Ammon's horn (tissue), 1 donor: ENCODE measurements at regions not wholly inside any gene's neighbourhood (a gene's known extent, or its start where the extent isn't known, plus 50 kb on each side); places are given as distances from the start of the nearest gene placed in this dataset.
"Not testable (repeated sequence)": the region's sequence is repeated elsewhere in the genome, so short reads cannot be mapped to it uniquely, and the experiment has no call there.

Source experiments
- DNase-seq: peaks from one replicate; pipeline ENCODE4 v3.0.0-alpha.2; 2016; ENCODE audit warnings: low spot score

- DNase-seq, result no peak
Observed at GRCh38 chr17:53633856-53634255, 188.9 kb upstream of the KIF2B start.

DNA sequence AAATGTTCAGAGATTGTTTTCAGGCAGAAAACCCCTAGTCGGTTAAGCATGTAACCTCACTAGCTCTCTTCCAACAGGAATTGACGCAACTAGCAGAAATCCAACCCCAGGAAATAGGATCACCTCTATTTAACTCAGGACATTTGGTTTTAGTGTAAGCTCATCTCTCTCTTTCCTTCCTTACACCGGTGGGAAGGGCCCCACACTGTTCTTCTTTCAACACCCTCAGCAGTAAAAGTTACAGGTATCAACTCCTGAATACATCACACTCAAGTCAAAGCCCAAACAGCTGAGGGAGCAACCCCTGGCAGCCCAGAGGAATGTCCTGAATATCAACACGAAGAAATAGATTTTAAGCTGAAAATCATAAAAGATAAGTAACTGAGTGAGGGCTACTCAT lies 191.2 kb upstream of the KIF2B start:
- DNase-seq, result no peak

DNA sequence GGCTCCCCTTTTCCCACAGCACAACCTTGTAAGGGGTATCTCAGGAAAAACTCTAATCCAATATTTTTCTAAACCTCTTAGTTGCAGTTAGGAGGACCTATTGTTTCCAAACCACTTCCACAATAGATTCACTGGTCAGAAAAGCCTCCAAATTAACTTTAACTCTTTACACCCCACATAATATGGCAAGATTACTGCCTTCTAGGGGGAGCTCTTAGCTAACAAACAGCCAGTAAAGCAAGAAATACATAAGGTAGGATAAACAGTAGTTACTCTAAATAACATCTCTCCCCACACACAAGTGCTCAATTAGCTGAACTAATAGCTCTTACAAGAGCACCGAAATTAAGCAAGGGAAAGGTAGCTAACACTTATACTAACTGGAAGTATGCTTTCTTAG lies 192.1 kb upstream of the KIF2B start:
- no peak for DNase-seq

DNA sequence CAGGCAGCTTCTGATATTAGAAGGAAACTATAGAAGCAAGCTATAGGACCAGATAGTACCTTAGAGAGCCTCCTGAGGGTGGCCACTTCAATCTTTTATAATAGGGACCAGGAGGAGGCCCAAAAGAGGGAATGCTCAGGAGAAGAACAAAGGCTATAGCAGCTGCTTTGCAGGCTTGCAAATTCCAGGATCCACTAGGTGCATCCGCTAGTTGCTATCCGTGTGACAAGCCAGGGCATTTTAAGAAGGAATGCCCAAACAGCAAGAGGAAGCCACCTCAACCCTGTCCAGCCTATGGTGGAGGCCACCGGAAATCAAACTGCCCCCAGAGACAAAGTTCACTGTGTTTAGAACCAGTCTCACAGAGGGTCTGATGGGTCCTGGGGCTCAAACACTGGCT lies 192.6 kb upstream of the KIF2B start:
- no peak for DNase-seq

DNA sequence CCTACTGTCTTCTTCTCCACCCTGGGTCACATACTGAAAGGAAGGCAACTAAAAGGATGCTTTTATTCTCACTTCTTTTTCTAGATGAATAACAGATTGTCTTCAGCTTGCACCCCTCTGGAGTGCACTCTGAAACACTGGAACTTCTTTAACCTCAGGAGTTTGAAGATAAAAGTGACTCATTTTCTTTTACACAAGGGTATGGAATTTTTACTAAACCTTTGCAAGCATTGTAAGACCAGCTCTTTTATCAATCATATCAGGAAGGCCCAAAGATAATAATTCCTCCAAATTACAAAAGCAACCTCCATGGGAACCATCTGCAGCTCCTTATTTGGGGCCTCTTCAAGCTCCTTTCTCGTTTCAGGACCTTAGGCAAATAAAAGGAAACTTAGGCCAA lies 193.5 kb upstream of the KIF2B start:
- no peak for DNase-seq

GRCh38 chr17:53628011-53628410 lies 194.7 kb upstream of the KIF2B start:
- no peak for DNase-seq

DNA sequence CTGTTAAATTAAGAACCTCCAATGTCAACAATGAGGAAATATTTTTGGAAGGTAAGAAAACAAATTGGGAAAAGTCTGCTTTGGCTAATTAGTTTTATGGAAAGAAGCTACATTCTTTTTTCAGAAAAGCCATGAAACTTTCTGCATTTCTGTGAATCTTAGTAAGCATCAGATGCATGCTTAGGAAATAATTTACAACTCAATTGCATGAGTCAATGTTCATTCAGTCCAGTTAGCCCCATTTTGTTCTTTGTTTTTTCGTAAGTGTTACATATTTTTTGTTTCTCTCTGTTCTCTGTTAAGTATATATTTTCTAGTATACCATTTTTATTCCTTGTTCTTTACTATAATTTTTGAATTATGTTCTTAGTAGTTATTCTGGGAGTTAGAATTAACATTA lies 195.2 kb upstream of the KIF2B start:
- no peak for DNase-seq

DNA sequence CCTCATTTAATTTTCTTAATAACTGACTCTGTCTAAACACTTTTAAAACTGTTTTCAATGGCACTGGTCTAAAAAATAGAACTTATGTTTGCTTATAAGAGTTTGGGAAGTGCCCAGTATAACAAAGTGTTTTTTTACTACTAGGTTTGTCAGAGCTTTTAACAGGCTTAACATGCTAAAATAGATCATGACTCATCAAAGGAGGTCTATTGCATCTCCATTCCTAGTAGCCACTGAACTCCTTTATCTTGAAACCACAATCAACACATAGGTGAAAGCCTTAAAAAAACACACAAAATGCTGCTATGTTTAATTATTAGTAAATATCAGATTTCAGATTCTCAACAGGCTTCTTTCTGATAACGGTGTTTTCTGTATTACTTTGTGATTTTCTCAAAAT lies 196.4 kb upstream of the KIF2B start:
- no peak for DNase-seq

- DNase-seq, result no peak
Observed at GRCh38 chr17:53619025-53619424, 203.7 kb upstream of the KIF2B start.

- not testable (repeated sequence) for DNase-seq
Observed at GRCh38 chr17:53608208-53608607, 214.5 kb upstream of the KIF2B start.

DNA sequence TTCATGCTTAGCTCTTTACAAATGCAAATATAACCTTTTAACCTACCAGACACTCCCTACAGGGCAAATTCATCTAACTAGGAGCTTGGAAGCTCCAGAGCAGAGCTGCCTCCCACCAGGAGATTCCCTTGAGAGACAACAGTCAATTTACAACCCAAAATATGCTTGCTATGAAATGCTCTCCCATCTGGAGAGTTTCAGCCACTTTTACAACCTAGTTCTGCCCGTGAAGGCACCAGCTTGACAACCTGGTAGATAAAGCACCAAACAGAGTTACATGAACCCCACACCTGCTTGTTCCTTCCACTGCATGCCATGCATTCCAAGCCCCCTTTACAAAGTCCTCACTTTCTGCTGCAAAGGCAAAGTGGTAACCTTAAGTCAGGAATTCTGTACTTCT lies 215.3 kb upstream of the KIF2B start:
- DNase-seq, result no peak

- DNase-seq, result no peak
Observed at GRCh38 chr17:53588317-53588716, 234.4 kb upstream of the KIF2B start.

- no peak for DNase-seq
Observed at GRCh38 chr17:53574038-53574437, 248.7 kb upstream of the KIF2B start.

- no peak for DNase-seq
Observed at GRCh38 chr17:53571342-53571741, 251.4 kb upstream of the KIF2B start.

- no peak for DNase-seq
Observed at GRCh38 chr17:53570731-53571130, 252.0 kb upstream of the KIF2B start.

- no peak for DNase-seq
Observed at GRCh38 chr17:53560953-53561352, 261.8 kb upstream of the KIF2B start.

DNA sequence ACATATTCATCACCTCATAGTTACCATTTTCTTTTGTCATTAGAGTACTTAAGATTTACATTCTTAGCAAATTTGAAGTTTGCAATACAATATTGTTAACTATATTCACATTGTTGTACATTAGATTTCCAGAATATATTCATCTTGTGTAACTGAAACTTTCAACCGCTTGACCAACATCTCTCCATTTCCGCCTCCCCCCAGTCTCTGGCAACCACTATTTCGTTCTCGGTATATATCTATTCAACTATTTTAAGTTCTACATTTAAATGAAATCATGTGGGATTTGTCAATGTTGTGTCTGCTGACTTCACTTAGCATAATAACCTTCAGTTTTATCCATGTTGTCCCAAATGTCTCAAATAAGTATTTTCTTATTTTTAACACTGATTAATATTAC lies 274.5 kb upstream of the KIF2B start:
- no peak for DNase-seq

GRCh38 chr17:53543472-53543871 lies 279.3 kb upstream of the KIF2B start:
- DNase-seq, result no peak

DNA sequence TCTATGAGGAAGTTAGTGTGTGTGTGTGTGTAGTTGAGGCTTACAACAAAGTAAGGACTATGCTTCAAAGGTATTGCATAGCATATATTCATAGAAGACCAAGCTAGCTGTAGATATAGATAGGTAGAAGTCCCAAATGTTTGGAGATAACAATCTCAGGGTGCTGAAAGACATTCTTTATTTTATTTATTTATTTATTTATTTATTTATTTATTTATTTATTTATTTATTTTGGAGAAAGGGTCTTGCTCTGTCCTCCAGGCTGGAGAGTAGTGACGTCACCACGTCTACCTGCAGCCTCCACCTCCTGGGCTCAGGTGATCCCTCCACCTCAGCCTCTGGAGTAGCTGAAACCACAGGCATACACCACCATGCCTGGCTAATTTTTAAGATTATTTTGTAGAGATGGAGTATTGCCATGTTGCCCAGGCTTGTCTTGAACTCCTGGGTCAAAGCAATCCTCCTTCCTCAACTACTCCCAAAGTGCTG lies 284.6 kb upstream of the KIF2B start:
- DNase-seq, result no peak

GRCh38 chr17:53527473-53527872 lies 295.3 kb upstream of the KIF2B start:
- DNase-seq, result no peak

- DNase-seq, result no peak
Observed at GRCh38 chr17:53525590-53525989, 297.1 kb upstream of the KIF2B start.

DNA sequence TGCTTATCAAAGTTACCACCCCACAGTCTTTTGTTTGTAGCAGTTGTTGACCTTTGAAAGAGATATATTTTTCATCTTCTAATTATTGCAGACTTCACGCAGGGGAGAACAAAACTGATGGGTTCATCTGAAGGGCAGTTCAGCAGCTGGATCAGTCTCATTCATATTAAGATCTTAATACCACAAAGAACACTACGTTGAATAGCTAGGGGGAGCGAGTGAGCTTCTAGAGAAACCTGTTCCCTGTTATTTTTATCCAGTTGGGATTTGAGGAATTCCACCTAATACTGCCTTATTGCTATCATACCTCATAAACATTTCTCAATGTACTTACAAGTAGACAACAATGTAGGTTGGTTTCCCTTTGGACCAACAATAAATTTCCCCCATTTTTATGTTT lies 306.1 kb upstream of the KIF2B start:
- no peak for DNase-seq

- DNase-seq, result no peak
Observed at GRCh38 chr17:53499277-53499676, 323.4 kb upstream of the KIF2B start.

- no peak for DNase-seq
Observed at GRCh38 chr17:53496356-53496755, 326.4 kb upstream of the KIF2B start.

GRCh38 chr17:53492532-53492931 lies 330.2 kb upstream of the KIF2B start:
- DNase-seq, result no peak
